ENCODE measurements at regions not wholly inside any gene's neighbourhood (a gene's known extent, or its start where the extent isn't known, plus 50 kb on each side); places are given as distances from the start of the nearest gene placed in this dataset.

- TF ChIP-seq CTCF (tag by site-specific recombination; IDR thresholded peaks at IDR 0.05) (no peak), ELK4 (IDR thresholded peaks at IDR 0.05; ENCODE audit: borderline replicate concordance, low read depth, low read length) (no peak), ZNF558 (tag by site-specific recombination; IDR thresholded peaks at IDR 0.05) (no peak), ZNF792 (tag by site-specific recombination; IDR thresholded peaks at IDR 0.05) (no peak), ZNF274 (IDR thresholded peaks at IDR 0.05; ENCODE audit: low read length) (no peak), ZNF274 (tag by site-specific recombination; IDR thresholded peaks at IDR 0.05; ENCODE audit: borderline replicate concordance) (no peak), ZNF335 (tag by site-specific recombination; conservative IDR thresholded peaks at IDR 0.05) (no peak), YY1 (tag by site-specific recombination; IDR thresholded peaks at IDR 0.05) (no peak), ZNF670 (tag by site-specific recombination; IDR thresholded peaks at IDR 0.05; ENCODE audit: low read depth) (no peak), ZNF785 (tag by site-specific recombination; IDR thresholded peaks at IDR 0.05) (no peak), ZNF530 (tag by site-specific recombination; IDR thresholded peaks at IDR 0.05; ENCODE audit: low read depth) (no peak), ZNF580 (tag by site-specific recombination; IDR thresholded peaks at IDR 0.05) (no peak), ZNF513 (tag by site-specific recombination; IDR thresholded peaks at IDR 0.05) (no peak), PBX3 (CRISPR knock-in tag; IDR thresholded peaks at IDR 0.05) (no peak), ATF2 (tag by site-specific recombination; IDR thresholded peaks at IDR 0.05; ENCODE audit: low read depth) (no peak)
Observed at GRCh38 chr12:47326190-47326589, 246.4 kb upstream of the AMIGO2 start.
